Aorta (tissue), 5 donors: ENCODE measurements at regions not wholly inside any gene's neighbourhood (a gene's known extent, or its start where the extent isn't known, plus 50 kb on each side); places are given as distances from the start of the nearest gene placed in this dataset.
"Not testable (repeated sequence)": the region's sequence is repeated elsewhere in the genome, so short reads cannot be mapped to it uniquely, and the experiment has no call there.

Experiments used
- ATAC-seq: fragments of 200-7000 bp; cut with Tn5 transposase; one replicate; pipeline ENCODE4 v1.9.1; 2022; ENCODE audit warnings: moderate library complexity; ENCODE audit not compliant: low FRiP score
- DNase-seq, 2 donors: peaks; one replicate each; pipeline ENCODE4 v3.0.0-alpha.2; 2020
- H3K27ac ChIP-seq, 2 donors: one replicate each; pipeline ENCODE4 v1.5.1; 2013; ENCODE audit warnings: low read length in 2 of 2, mild to moderate bottlenecking in 2 of 2, moderate library complexity in 2 of 2, control low read depth in 1 of 2, inconsistent platforms in 1 of 2, low read depth in 1 of 2
- H3K27me3 ChIP-seq, 2 donors: one replicate each; pipeline ENCODE4 v1.6.1; 2013; ENCODE audit warnings: control low read depth in 1 of 2, low read length in 1 of 2, mild to moderate bottlenecking in 1 of 2, moderate library complexity in 1 of 2; ENCODE audit not compliant: insufficient read depth in 2 of 2, control insufficient read depth in 1 of 2
- H3K36me3 ChIP-seq, 2 donors: one replicate each; pipeline ENCODE4 v1.6.1; 2013; ENCODE audit warnings: control low read depth in 1 of 2, low read length in 1 of 2, mild to moderate bottlenecking in 1 of 2; ENCODE audit not compliant: insufficient read depth in 2 of 2, control insufficient read depth in 1 of 2
- H3K4me1 ChIP-seq, 2 donors: one replicate each; pipeline ENCODE4 v1.6.1; 2013; ENCODE audit warnings: low read length in 2 of 2, control low read depth in 1 of 2, mild to moderate bottlenecking in 1 of 2, moderate library complexity in 1 of 2; ENCODE audit not compliant: insufficient read depth in 2 of 2, control insufficient read depth in 1 of 2
- H3K4me3 ChIP-seq, 2 donors: one replicate each; pipeline ENCODE4 v1.5.1; 2013; ENCODE audit warnings: low read length in 2 of 2, control low read depth in 1 of 2, mild to moderate bottlenecking in 1 of 2
- H3K9me3 ChIP-seq: one replicate; pipeline ENCODE4 v1.6.1; 2013; ENCODE audit warnings: mild to moderate bottlenecking, low read length; ENCODE audit not compliant: control insufficient read depth
- WGBS, 2 donors: extraction: QIAGEN DNeasy Blood & Tissue Kit; methylation state at CpG; one replicate each; pipeline ENCODE4 v1.1.7; 2013; 5-methylcytosine and 5-hydroxymethylcytosine counted together
- intact Hi-C, 2 donors: fragments of 100-400 bp; cut with DNase I; formaldehyde crosslinking; loops; one replicate each; pipeline versions ENCODE4 v1.14.2 to v1.15.0; 2022
- donor health status: healthy with polysubstance abuse.
- donor health status: Bipolar disorder and iron deficiency.
- donor health status: DM: no; HTN: no; CAD: no.
- donor health status: DM: no; HTN: no; CAD: no.
- donor health status: DM: yes; HTN: yes; CAD: no.

GRCh38 chr20:57107208-57107607 lies 159.2 kb downstream of the BMP7 start:
- intact Hi-C loops: no loop called here
- H3K4me3 ChIP-seq: no peak overlapping the region
- H3K27ac ChIP-seq: no peak overlapping the region
- H3K36me3 ChIP-seq: no peaks in the 10 kb centered on the region
- H3K9me3 ChIP-seq: no peaks in the 10 kb centered on the region
- H3K4me1 ChIP-seq: no peaks in the 10 kb centered on the region
- H3K27me3 ChIP-seq: no peaks in the 10 kb centered on the region
- no peak for ATAC-seq
- 72 to 74% methylated on average over 13 of the region's 13 CpGs for WGBS, 2 donors
- DNase-seq: no peak

GRCh38 chr20:57108218-57108617 lies 158.2 kb downstream of the BMP7 start:
- 54 to 60% methylated on average over 4 of the region's 4 CpGs for WGBS, 2 donors

GRCh38 chr20:57108742-57109570 lies 157.5 kb downstream of the BMP7 start:
- intact Hi-C loops: no loop called here
- DNase-seq (no peak), ATAC-seq (no peak)
- H3K9me3 ChIP-seq: no peaks in the 10 kb centered on the region
- 40 to 43% methylated on average over 18 of the region's 18 CpGs for WGBS, 2 donors
- no peaks in the 10 kb centered on the region for H3K4me1 ChIP-seq
- no peak overlapping the region for H3K4me3 ChIP-seq
- H3K27ac ChIP-seq: no peak overlapping the region
- no peaks in the 10 kb centered on the region for H3K27me3 ChIP-seq
- H3K36me3 ChIP-seq: no peaks in the 10 kb centered on the region

More at GRCh38 chr20:57108218-57108617, 158.2 kb downstream of the BMP7 start:
- Histone ChIP-seq H3K4me3 (no peak overlapping the region), H3K27ac (no peak overlapping the region), H3K4me1 (no peaks in the 10 kb centered on the region), H3K9me3 (no peaks in the 10 kb centered on the region), H3K27me3 (no peaks in the 10 kb centered on the region), H3K36me3 (no peaks in the 10 kb centered on the region)
- DNase-seq (no peak), ATAC-seq (no peak)
- intact Hi-C loops: no loop called here

GRCh38 chr20:57109571-57109953 lies 156.9 kb downstream of the BMP7 start:
- Histone ChIP-seq H3K27me3 (no peaks in the 10 kb centered on the region), H3K27ac (no peak overlapping the region), H3K9me3 (no peaks in the 10 kb centered on the region), H3K36me3 (no peaks in the 10 kb centered on the region), H3K4me3 (no peak overlapping the region), H3K4me1 (no peaks in the 10 kb centered on the region)
- WGBS, 2 donors: 80 to 81% methylated on average over 10 of the region's 10 CpGs
- intact Hi-C loops: no loop called here
- ATAC-seq: no peak
- no peak for DNase-seq

- H3K9me3 ChIP-seq, ATAC-seq, H3K4me1 ChIP-seq, DNase-seq, H3K27me3 ChIP-seq, H3K36me3 ChIP-seq, intact Hi-C loops, H3K27ac ChIP-seq, H3K4me3 ChIP-seq: not testable (repeated sequence)
- WGBS, 2 donors: 92 to 94% methylated on average over 48 to 59 of the region's 61 CpGs
Measured at GRCh38 chr20:57110121-57111027, 156.1 kb downstream of the BMP7 start.

GRCh38 chr20:57111028-57111373 lies 155.4 kb downstream of the BMP7 start:
- no peak for ATAC-seq
- intact Hi-C loops: no loop called here
- H3K4me1 ChIP-seq: no peaks in the 10 kb centered on the region
- no peaks in the 10 kb centered on the region for H3K36me3 ChIP-seq
- no peak overlapping the region for H3K4me3 ChIP-seq
- no peak for DNase-seq
- no peaks in the 10 kb centered on the region for H3K27me3 ChIP-seq
- no peaks in the 10 kb centered on the region for H3K9me3 ChIP-seq
- WGBS, 2 donors: 82 to 95% methylated on average over 3 of the region's 3 CpGs
- no peak overlapping the region for H3K27ac ChIP-seq

DNA sequence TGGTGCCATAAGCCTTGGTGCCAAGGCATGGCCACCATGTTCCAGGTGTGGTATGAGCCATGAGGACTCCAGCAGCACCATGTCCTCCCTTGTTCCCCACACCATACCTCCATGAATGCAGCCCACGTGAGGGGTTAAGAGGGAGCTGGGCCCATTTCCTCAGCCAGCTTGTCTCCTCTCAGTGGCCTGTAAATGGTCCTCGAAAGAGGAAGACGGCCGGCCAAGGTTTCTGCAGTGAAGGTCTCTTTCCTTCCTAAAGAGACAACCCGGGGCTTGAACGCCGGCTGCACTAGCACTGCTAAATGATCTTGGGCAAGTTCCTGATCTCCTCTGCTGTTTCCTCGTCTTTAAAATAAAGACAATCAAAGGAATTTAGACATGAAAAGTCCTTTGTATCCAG lies 154.0 kb downstream of the BMP7 start:
- WGBS, 2 donors: 84 to 86% methylated on average over 8 of the region's 8 CpGs
- H3K27ac ChIP-seq: no peak overlapping the region
- H3K4me3 ChIP-seq: no peak overlapping the region
- DNase-seq: no peak
- H3K9me3 ChIP-seq: no peaks in the 10 kb centered on the region
- intact Hi-C loops: no loop called here
- no peaks in the 10 kb centered on the region for H3K4me1 ChIP-seq
- H3K36me3 ChIP-seq: no peaks in the 10 kb centered on the region
- no peak for ATAC-seq
- no peaks in the 10 kb centered on the region for H3K27me3 ChIP-seq

DNA sequence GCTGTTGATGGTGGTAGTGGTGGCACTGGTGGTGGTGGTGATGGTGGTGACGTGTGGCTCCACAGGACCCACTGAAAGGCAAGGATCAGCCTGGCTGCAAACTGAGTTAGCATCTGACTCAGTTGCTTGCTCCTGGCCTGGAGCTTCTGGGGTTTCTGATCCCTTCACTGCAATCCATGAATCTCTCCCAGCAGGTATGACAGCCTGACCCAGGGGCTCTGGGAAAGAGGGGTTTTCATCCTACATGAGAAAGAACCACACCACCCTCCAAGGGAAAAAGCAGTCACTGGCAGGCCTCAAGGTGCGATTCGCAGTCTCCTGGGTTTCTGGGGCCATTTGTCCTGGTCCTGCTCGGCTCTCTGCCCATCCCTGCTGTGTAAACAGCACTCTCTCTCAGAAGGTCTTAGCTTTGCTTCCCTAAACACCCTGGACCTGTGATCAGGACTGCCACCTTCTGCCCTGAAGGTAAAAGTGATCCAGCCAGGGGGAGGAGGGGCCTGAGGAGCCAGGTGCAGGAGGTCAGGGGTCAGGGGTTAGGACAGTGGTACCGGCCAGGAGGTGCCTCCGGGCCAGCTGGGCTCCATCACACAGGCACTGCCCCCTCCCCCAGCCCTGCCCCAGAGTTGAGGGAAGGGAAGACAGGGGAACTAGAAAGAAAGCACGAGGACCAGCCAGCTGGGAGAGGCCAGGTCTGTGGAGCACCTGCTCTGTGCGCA lies 152.0 kb downstream of the BMP7 start:
- ATAC-seq: peak; percentile 31
- no peak for DNase-seq
- Histone ChIP-seq H3K27ac (no peak overlapping the region), H3K4me3 (no peak overlapping the region), H3K4me1 (no peaks in the 10 kb centered on the region), H3K36me3 (no peaks in the 10 kb centered on the region), H3K27me3 (no peaks in the 10 kb centered on the region), H3K9me3 (no peaks in the 10 kb centered on the region)
- intact Hi-C loops: no loop called here
- WGBS, 2 donors: 56 to 60% methylated on average over 8 of the region's 8 CpGs
